Stimulated activated naive B cell treated with anti-CD40 and anti-IgM and Interleukin-4, amounts not matched to agents 10 μg/mL and 1 μg/mL and 100 μg/mL, for 72 hours (primary cell): ENCODE measurements at regions not wholly inside any gene's neighbourhood (a gene's known extent, or its start where the extent isn't known, plus 50 kb on each side); places are given as distances from the start of the nearest gene placed in this dataset.

Source experiments
- ATAC-seq, 2 donors: fragments of 150-1000 bp; cut with Tn5 transposase; replicated peaks; 2 replicates each; pipeline ENCODE4 v1.10.0; 2021; ENCODE audit warnings: moderate library complexity in 1 of 2
- DNase-seq: peaks from one replicate; pipeline ENCODE4 v3.0.0; 2021
- H3K27ac Mint-ChIP-seq: one replicate; pipeline ENCODE4 v1.8.0; 2022; ENCODE audit warnings: mild to moderate bottlenecking, mixed read lengths
- H3K27me3 Mint-ChIP-seq, 2 donors: one replicate each; pipeline ENCODE4 v1.8.0; 2022; ENCODE audit warnings: mixed read lengths in 2 of 2
- H3K36me3 Mint-ChIP-seq, 2 donors: one replicate each; pipeline ENCODE4 v1.8.0; 2022; ENCODE audit warnings: mixed read lengths in 2 of 2, mild to moderate bottlenecking in 1 of 2
- H3K4me1 Mint-ChIP-seq, 2 donors: one replicate each; pipeline ENCODE4 v1.8.0; 2022; ENCODE audit warnings: mixed read lengths in 2 of 2, mild to moderate bottlenecking in 1 of 2
- H3K4me3 Mint-ChIP-seq, 2 donors: one replicate each; pipeline ENCODE4 v1.8.0; 2022; ENCODE audit warnings: mild to moderate bottlenecking in 2 of 2, mixed read lengths in 2 of 2, moderate library complexity in 1 of 2
- H3K9me3 Mint-ChIP-seq, 2 donors: one replicate each; pipeline ENCODE4 v1.8.0; 2022; ENCODE audit warnings: mixed read lengths in 2 of 2, mild to moderate bottlenecking in 1 of 2

GRCh38 chr2:41963661-41964525 is 83.9 kb upstream of the PKDCC start:
- no peaks in the 10 kb centered on the region for H3K9me3 Mint-ChIP-seq
- no peak overlapping the region for H3K4me3 Mint-ChIP-seq
- DNase-seq, result no peak
- H3K27me3 Mint-ChIP-seq, result peaks cover 11 to 26% of the 10 kb centered on the region in 2 donors
- H3K36me3 Mint-ChIP-seq, result no peaks in the 10 kb centered on the region
- H3K27ac Mint-ChIP-seq, result no peak overlapping the region
- no peak for ATAC-seq
- peaks cover 4 to 8% of the 10 kb centered on the region in 2 donors for H3K4me1 Mint-ChIP-seq

- Mint-ChIP-seq H3K27ac (no peak overlapping the region), H3K9me3 (no peaks in the 10 kb centered on the region), H3K4me3 (no peak overlapping the region), H3K36me3 (no peaks in the 10 kb centered on the region), H3K27me3 (peaks cover 11 to 27% of the 10 kb centered on the region in 2 donors), H3K4me1 (peaks cover 4 to 8% of the 10 kb centered on the region in 2 donors)
- DNase-seq (no peak), ATAC-seq (no peak)
Observed at GRCh38 chr2:41965173-41965908, 82.5 kb upstream of the PKDCC start.

- DNase-seq, result no peak
- Mint-ChIP-seq H3K27ac (no peak overlapping the region), H3K27me3 (peaks cover 13 to 23% of the 10 kb centered on the region in 2 donors)
Observed at GRCh38 chr2:41965909-41966295, 81.9 kb upstream of the PKDCC start.

GRCh38 chr2:41966431-41966893 is 81.4 kb upstream of the PKDCC start:
- H3K9me3 Mint-ChIP-seq, result no peaks in the 10 kb centered on the region
- peaks cover 18 to 21% of the 10 kb centered on the region in 2 donors for H3K27me3 Mint-ChIP-seq
- H3K4me3 Mint-ChIP-seq, result no peak overlapping the region
- H3K27ac Mint-ChIP-seq, result no peak overlapping the region
- H3K36me3 Mint-ChIP-seq, result no peaks in the 10 kb centered on the region
- ATAC-seq, result peak; percentile 16
- DNase-seq, result no peak
- H3K4me1 Mint-ChIP-seq, result peaks cover 4 to 8% of the 10 kb centered on the region in 2 donors

More at GRCh38 chr2:41965909-41966295, 81.9 kb upstream of the PKDCC start:
- no peak overlapping the region for H3K4me3 Mint-ChIP-seq
- peaks cover 4 to 8% of the 10 kb centered on the region in 2 donors for H3K4me1 Mint-ChIP-seq
- H3K36me3 Mint-ChIP-seq, result no peaks in the 10 kb centered on the region
- no peak for ATAC-seq
- no peaks in the 10 kb centered on the region for H3K9me3 Mint-ChIP-seq

- Mint-ChIP-seq H3K27ac (no peak overlapping the region), H3K36me3 (no peaks in the 10 kb centered on the region), H3K9me3 (no peaks in the 10 kb centered on the region), H3K4me1 (peaks cover 4 to 8% of the 10 kb centered on the region in 2 donors), H3K4me3 (no peak overlapping the region), H3K27me3 (peaks cover 18 to 21% of the 10 kb centered on the region in 2 donors)
- no peak for DNase-seq
- peak; percentile 55 to 83 for ATAC-seq
Observed at GRCh38 chr2:41966920-41967319, 80.9 kb upstream of the PKDCC start.

- no peak for ATAC-seq
- no peaks in the 10 kb centered on the region for H3K9me3 Mint-ChIP-seq
- H3K4me1 Mint-ChIP-seq, result peaks cover 4 to 8% of the 10 kb centered on the region in 2 donors
- no peak overlapping the region for H3K27ac Mint-ChIP-seq
- no peaks in the 10 kb centered on the region for H3K36me3 Mint-ChIP-seq
- H3K27me3 Mint-ChIP-seq, result peaks cover 18 to 24% of the 10 kb centered on the region in 2 donors
- no peak overlapping the region for H3K4me3 Mint-ChIP-seq
- DNase-seq, result no peak
Observed at GRCh38 chr2:41967476-41968181, 80.2 kb upstream of the PKDCC start.

- no peak overlapping the region for H3K4me3 Mint-ChIP-seq
- no peaks in the 10 kb centered on the region for H3K9me3 Mint-ChIP-seq
- H3K36me3 Mint-ChIP-seq, result no peaks in the 10 kb centered on the region
- H3K27ac Mint-ChIP-seq, result no peak overlapping the region
- ATAC-seq (no peak), DNase-seq (no peak)
- H3K4me1 Mint-ChIP-seq, result peaks cover 4 to 8% of the 10 kb centered on the region in 2 donors
- H3K27me3 Mint-ChIP-seq, result peaks cover 18 to 21% of the 10 kb centered on the region in 2 donors
Observed at GRCh38 chr2:41968182-41968578, 79.6 kb upstream of the PKDCC start.

GRCh38 chr2:41970988-41971660 is 76.7 kb upstream of the PKDCC start:
- DNase-seq, result no peak
- Mint-ChIP-seq H3K4me1 (peaks cover 0 to under 1% of the 10 kb centered on the region in 2 donors), H3K9me3 (peaks cover 0 to 1% of the 10 kb centered on the region in 2 donors), H3K27ac (no peak overlapping the region), H3K36me3 (no peaks in the 10 kb centered on the region), H3K27me3 (peaks cover 12% of the 10 kb centered on the region in 2 donors), H3K4me3 (no peak overlapping the region)
- no peak for ATAC-seq

GRCh38 chr2:41972179-41972578 is 75.6 kb upstream of the PKDCC start:
- Mint-ChIP-seq H3K27me3 (peaks cover 12% of the 10 kb centered on the region in 2 donors), H3K4me3 (no peak overlapping the region)

GRCh38 chr2:41972819-41973218 is 75.0 kb upstream of the PKDCC start:
- DNase-seq, result no peak
- H3K4me3 Mint-ChIP-seq, result no peak overlapping the region
- H3K4me1 Mint-ChIP-seq, result no peaks in the 10 kb centered on the region
- ATAC-seq, result no peak
- no peak overlapping the region for H3K27ac Mint-ChIP-seq
- H3K27me3 Mint-ChIP-seq, result peaks cover 11 to 12% of the 10 kb centered on the region in 2 donors
- no peaks in the 10 kb centered on the region for H3K36me3 Mint-ChIP-seq
- H3K9me3 Mint-ChIP-seq, result peaks cover 0 to 1% of the 10 kb centered on the region in 2 donors

More at GRCh38 chr2:41972179-41972578, 75.6 kb upstream of the PKDCC start:
- DNase-seq (no peak), ATAC-seq (no peak)
- no peaks in the 10 kb centered on the region for H3K36me3 Mint-ChIP-seq
- H3K9me3 Mint-ChIP-seq, result peaks cover 0 to 1% of the 10 kb centered on the region in 2 donors
- H3K4me1 Mint-ChIP-seq, result no peaks in the 10 kb centered on the region
- H3K27ac Mint-ChIP-seq, result no peak overlapping the region

GRCh38 chr2:41973871-41974270 is 74.0 kb upstream of the PKDCC start:
- H3K36me3 Mint-ChIP-seq, result no peaks in the 10 kb centered on the region
- H3K27me3 Mint-ChIP-seq, result peaks cover 10 to 11% of the 10 kb centered on the region in 2 donors
- no peaks in the 10 kb centered on the region for H3K4me1 Mint-ChIP-seq
- H3K4me3 Mint-ChIP-seq, result no peak overlapping the region
- DNase-seq, result no peak
- ATAC-seq, result no peak
- H3K9me3 Mint-ChIP-seq, result peaks cover 0 to 1% of the 10 kb centered on the region in 2 donors
- H3K27ac Mint-ChIP-seq, result no peak overlapping the region

- H3K36me3 Mint-ChIP-seq, result no peaks in the 10 kb centered on the region
- no peak for DNase-seq
- H3K27ac Mint-ChIP-seq, result no peak overlapping the region
- no peak overlapping the region for H3K4me3 Mint-ChIP-seq
- peaks cover 6 to 29% of the 10 kb centered on the region in 2 donors for H3K27me3 Mint-ChIP-seq
- peaks cover 0 to 1% of the 10 kb centered on the region in 2 donors for H3K9me3 Mint-ChIP-seq
- H3K4me1 Mint-ChIP-seq, result no peaks in the 10 kb centered on the region
- no peak for ATAC-seq
Observed at GRCh38 chr2:41981417-41981816, 66.4 kb upstream of the PKDCC start.

- H3K36me3 Mint-ChIP-seq, result no peaks in the 10 kb centered on the region
Observed at GRCh38 chr2:41985573-41986095, 62.2 kb upstream of the PKDCC start.

More at GRCh38 chr2:41985573-41986095, 62.2 kb upstream of the PKDCC start:
- H3K27me3 Mint-ChIP-seq, result peaks cover 20 to 45% of the 10 kb centered on the region in 2 donors
- ATAC-seq (no peak), DNase-seq (no peak)
- H3K4me3 Mint-ChIP-seq, result no peak overlapping the region
- H3K9me3 Mint-ChIP-seq, result no peaks in the 10 kb centered on the region
- no peak overlapping the region for H3K27ac Mint-ChIP-seq
- H3K4me1 Mint-ChIP-seq, result no peaks in the 10 kb centered on the region
